ENCODE measurements at regions not wholly inside any gene's neighbourhood (a gene's known extent, or its start where the extent isn't known, plus 50 kb on each side); places are given as distances from the start of the nearest gene placed in this dataset.

GRCh38 chr18:30533716-30534115 lies 508.8 kb downstream of the DSC3 start:
- no peak for DNase-seq (ENCODE audit: low spot score)

DNA sequence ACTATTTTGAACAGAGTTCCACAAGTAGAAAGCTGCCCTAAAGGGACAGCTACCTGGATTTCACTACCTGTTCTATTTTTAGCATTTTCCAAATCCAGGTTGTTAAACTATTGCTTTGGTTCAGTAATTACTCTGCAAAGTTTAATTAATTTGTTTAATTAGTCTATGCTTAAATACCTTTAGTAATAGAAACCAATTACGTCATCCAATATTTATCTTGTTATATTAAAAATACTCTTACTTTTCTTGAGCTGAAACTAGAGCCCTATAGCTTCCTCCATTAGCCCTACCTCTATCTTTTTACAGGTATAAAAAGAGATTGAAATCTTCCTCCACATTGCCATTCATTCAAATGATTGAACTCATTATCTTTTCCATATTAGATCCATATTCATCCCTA lies 514.6 kb downstream of the DSC3 start:
- DNase-seq (ENCODE audit: low spot score) = no peak

DNA sequence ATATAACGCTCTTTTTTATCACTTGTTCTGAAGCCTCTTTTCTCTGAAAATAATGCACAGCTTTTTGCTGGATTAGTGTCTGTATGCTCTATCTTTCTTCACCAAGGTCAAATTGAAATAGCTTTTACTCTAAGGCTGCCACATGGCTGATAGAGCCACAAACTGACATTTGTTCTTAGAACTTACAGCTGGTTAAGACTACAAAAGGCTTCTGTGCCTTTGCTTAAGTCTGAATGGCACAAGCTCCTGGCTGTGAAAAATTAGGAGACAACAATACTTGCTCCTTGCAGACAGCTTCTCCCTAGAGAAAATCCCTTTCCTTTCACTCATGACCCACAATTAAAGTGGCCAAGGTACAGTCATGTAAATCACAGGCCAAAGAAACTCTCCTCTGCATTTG lies 515.3 kb downstream of the DSC3 start:
- DNase-seq (ENCODE audit: low spot score) = no peak

DNA sequence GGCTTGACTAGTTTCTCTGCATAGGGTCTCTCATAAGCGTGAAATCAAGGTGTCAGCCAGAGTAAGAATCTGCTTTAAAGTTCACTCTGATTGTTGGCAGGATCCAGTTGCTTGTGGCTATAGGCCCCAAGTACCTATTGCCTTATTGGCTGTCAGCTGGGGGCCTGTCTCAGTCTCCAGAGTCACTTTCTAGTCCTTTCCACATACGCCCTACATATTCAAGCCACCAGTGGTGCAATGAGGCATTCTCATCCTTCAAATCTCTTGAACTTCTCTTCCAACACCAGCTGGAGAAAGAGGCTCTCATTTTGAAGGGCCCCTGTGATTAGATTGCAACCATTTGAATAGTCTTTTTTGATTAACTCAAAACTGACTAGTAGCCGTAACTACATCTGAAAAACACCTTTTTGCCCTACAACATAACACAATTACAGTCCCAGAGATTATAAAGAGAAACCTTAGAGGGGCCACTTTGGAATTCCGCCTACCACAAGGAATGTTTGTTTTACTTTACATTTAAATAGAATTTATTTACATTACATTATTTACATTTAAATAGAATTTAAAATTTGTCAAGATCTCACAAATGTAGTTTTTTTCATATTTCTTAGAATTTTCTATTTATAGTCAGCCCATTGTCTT lies 520.1 kb downstream of the DSC3 start:
- DNase-seq (ENCODE audit: low spot score) = no peak

- no peak for DNase-seq (ENCODE audit: low spot score)
These were observed 528.5 kb downstream of the DSC3 start for GRCh38 chr18:30514059-30514458.

DNA sequence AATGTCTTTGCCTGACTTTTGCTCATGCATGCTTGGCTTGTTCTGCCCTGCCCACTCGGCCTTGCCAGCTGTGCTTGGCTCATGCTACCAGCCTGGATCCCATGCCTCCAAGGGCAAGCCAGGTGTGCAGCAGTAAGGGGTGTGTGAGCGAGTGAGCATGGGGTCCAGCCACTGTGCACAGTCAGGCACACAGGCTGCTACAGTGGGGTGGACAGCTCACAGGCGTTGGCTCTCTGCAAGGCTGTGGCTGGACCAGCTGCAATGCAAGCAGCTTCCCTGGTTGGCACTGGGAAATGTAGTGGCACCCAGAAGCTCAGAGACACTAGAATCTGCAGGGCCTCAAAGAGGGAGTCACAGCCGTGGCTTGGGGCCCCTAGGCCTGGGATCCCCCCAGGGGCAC lies 529.7 kb downstream of the DSC3 start:
- no peak for DNase-seq (ENCODE audit: low spot score)

GRCh38 chr18:30510882-30511281 lies 531.7 kb downstream of the DSC3 start:
- DNase-seq (ENCODE audit: low spot score) = no peak

DNA sequence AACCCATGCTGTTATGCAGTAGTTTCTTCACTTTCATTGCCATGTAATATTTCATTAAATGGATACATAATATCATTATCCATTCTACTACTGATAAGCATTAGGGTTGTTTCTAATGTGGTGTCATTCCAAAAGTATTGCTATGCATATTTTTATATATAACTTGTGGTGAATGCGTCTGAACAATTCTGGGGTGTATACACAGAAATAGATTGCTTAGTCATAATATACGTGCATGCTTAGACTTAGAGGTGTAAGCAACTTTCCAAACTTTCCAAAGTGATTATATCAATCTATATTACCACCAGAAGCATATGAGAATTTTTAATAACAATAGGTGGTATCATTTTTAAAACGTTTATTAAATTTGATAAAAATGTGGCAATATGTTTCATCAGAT lies 540.9 kb downstream of the DSC3 start:
- DNase-seq (ENCODE audit: low spot score) = no peak

DNA sequence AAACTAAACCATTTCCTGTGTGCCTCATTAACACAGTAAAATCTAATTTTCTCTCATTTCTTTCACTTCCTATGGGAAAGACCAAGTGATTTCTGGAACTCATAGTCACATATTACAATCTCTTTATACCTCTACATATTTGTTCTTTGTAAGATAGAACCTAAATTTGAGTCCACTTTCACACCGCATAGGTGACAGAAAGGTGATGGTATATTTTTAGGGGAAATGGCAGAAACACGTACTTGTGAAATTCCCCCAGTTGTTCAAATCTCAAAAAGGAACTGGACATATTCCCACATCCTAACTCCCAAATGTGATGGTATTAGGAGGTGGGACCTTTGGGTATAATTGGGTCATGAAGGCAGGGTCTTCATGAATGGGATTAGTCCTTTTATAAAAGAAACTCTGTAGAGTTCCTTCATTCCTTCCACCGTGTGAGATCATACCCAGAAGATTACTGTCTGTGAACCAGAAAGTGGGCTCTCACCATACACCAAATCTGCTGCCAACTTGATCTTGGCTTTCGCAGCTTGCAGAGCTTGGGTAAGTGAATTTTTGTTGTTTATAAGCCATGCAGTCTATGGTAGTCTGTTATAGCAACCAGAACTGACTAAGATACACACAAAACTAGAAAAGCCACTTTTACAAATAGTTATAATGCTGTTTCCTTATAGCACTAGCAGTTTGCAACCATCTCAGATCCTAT lies 542.1 kb downstream of the DSC3 start:
- DNase-seq (ENCODE audit: low spot score) = no peak

- DNase-seq (ENCODE audit: low spot score) = no peak
These were observed 542.8 kb downstream of the DSC3 start for GRCh38 chr18:30499721-30500120.

DNA sequence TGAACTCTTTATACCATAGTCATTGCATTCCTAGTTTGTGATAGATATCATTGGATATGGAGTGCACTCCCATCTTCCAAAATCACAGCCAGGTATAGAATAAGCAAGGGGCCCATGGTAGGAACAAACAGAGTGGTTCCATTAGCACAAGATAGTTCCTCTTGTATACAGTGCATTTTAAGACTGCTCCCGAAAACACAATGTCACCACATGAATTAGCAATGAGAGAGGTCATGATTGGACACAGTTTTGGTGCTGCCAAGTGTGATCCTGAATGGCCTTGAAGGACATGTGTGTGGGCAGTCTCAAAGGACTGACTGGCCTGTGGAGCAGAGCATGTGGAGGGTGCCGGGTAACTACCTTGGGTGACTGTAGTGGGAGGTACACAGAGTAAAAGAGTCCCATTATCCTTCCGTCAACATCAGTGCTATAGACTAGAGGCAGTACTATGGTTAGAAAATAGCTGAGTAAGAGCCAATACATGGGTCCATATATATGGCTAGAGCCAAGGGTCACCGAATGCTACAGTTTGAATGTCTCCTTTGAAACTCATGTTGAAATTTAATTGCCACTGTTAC lies 549.9 kb downstream of the DSC3 start:
- no peak for DNase-seq (ENCODE audit: low spot score)

DNA sequence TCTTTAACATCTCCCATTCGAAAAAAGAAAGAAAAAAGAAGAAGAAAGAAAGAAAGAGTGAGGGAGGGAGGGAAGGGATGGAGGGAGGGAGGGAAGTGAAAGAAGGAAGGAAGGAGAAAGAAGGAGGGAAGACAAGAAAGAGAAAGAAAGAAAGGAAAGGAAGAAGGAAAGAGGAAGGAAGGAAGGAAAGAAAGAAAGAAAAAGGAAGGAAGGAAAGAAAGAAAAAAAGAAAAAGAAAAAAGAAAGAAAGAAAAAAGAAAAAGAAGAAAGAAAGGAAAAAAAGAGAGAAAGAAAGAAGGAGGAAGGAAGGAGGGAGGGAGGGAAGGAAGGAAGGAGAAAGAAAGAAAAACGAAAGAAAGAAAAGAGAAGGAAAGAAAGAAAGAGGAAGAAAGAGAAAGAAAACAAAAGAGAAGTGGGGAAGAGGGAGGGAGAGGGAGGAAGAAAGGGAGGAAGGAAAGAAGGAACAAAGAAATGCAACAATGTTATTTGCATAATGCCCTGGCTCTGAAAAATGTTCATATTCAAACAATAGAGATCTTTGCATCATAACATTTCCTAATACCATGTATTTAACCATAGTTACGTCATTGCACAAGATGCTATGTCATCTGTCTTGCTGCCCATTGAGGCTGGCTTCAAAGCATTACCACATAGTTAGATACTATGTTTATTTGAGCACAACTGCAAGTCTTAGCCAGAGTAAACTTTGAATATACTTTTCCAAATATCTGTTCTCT lies 550.6 kb downstream of the DSC3 start:
- no peak for DNase-seq (ENCODE audit: low spot score)

GRCh38 chr18:30489890-30490643 lies 552.5 kb downstream of the DSC3 start:
- no peak for DNase-seq (ENCODE audit: low spot score)

GRCh38 chr18:30487962-30488361 lies 554.6 kb downstream of the DSC3 start:
- DNase-seq (ENCODE audit: low spot score) = no peak

DNA sequence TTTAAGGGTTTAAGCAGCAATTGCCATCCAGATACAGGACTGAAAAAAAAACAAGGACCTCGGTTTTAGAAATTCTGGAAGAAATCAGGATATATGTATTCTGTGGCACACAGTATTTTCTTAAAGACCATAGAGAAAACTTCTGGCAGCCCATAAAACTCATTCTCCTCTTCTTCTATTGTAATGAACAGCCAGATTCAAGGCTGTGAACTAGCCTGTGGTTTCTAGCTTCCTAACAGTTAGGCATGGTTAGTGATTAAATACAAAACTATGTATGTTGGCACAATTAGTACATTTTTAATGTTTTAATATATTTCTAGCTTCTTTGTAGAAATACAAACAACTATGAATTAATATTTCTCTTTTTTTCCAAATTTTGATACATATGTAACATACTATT lies 555.7 kb downstream of the DSC3 start:
- no peak for DNase-seq (ENCODE audit: low spot score)

GRCh38 chr18:30485078-30485477 lies 557.5 kb downstream of the DSC3 start:
- no peak for DNase-seq (ENCODE audit: low spot score)

- no peak for DNase-seq (ENCODE audit: low spot score)
These were observed 560.7 kb downstream of the DSC3 start for GRCh38 chr18:30481871-30482270.

GRCh38 chr18:30469091-30469490 lies 573.5 kb downstream of the DSC3 start:
- DNase-seq (ENCODE audit: low spot score) = no peak

- DNase-seq (ENCODE audit: low spot score) = no peak
These were observed 577.4 kb downstream of the DSC3 start for GRCh38 chr18:30465096-30465495.

DNA sequence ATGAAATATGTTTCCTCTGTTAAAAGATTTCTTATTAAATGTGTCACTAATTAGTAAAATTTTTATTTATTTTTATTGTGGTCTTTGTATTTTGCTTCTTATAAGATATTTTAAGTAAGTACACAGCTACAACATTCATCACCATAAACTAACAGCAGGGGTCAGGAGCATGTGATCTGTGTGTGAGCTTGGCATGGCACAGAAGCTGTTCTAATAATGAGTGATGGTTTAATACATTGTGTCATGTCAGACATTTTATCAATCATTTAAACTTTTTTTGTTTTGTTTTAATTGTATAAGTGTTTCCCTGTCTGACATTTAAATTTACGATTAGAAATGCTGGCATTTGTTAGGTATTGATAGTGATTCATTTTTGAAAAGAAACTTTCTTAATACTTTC lies 585.4 kb downstream of the DSC3 start:
- DNase-seq (ENCODE audit: low spot score) = no peak

DNA sequence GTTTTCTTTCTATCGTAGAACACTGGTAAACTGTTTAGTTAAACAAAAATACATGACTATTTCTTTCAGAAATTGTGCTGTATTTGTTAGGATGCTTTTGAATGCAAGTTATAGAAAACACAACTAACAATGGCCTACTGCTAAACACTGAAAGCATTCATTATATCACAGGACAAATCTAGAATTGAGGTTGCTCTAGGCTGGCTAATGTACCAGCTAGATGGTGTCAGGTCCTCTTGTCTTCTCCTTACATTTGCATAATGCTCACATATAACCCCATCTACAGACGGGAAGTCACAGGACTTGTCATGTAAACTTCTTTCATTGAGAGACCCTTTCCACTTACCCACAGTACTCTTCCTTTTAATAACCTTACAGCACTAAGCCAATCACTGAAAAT lies 586.8 kb downstream of the DSC3 start:
- DNase-seq (ENCODE audit: low spot score) = no peak

GRCh38 chr18:30454920-30455319 lies 587.6 kb downstream of the DSC3 start:
- DNase-seq (ENCODE audit: low spot score) = no peak
